Thyroid gland (tissue), 4 donors: ENCODE measurements at regions not wholly inside any gene's neighbourhood (a gene's known extent, or its start where the extent isn't known, plus 50 kb on each side); places are given as distances from the start of the nearest gene placed in this dataset.

ENCODE experiments used
- DNase-seq, 2 donors: peaks; one replicate each; pipeline ENCODE4 v3.0.0-alpha.2; 2019
- H3K27ac ChIP-seq, 3 donors: fragments of 200-600 bp; sonication (generic); 1 replicate in 2 of 3; 2 replicates in 1 of 3; pipeline ENCODE4 v1.5.1; 2016 to 2019; ENCODE audit warnings: mild to moderate bottlenecking in 1 of 3, moderate library complexity in 1 of 3
- H3K27me3 ChIP-seq: fragments of 200-600 bp; sonication (generic); one replicate; pipeline ENCODE4 v1.5.1; 2019
- H3K36me3 ChIP-seq, 2 donors: fragments of 200-600 bp; sonication (generic); one replicate each; pipeline ENCODE4 v1.5.1; 2016 to 2019
- H3K4me1 ChIP-seq, 2 donors: fragments of 200-600 bp; sonication (generic); one replicate each; pipeline ENCODE4 v1.5.1; 2017 to 2019
- H3K4me3 ChIP-seq, 3 donors: fragments of 200-600 bp; sonication (generic); replicated peaks in 1 of 3; 1 replicate in 2 of 3; 2 replicates in 1 of 3; pipeline ENCODE4 v1.5.1; 2016; ENCODE audit warnings: mild to moderate bottlenecking in 1 of 3
- H3K9me3 ChIP-seq: fragments of 200-600 bp; sonication (generic); one replicate; pipeline ENCODE4 v1.5.1; 2017
- POLR2A ChIP-seq, 2 donors: fragments of 450-650 bp; IDR thresholded peaks; one replicate each; pipeline ENCODE4 v1.6.1; 2017; ENCODE audit warnings: antibody characterized with exemption in 2 of 2, mild to moderate bottlenecking in 2 of 2, moderate library complexity in 1 of 2
- WGBS, 2 donors: methylation state at CpG; one replicate each; pipeline ENCODE4 v1.1.5; 2017; 5-methylcytosine and 5-hydroxymethylcytosine counted together
- intact Hi-C: fragments of 100-400 bp; cut with DNase I; formaldehyde crosslinking; loops from one replicate; pipeline ENCODE4 v1.15.1; 2023
- TF ChIP-seq, protein P1 (sequence below), 6 experiments: fragments of 200-600 bp in 3 of 6; fragments of 450-650 bp in 3 of 6; sonication (generic) in 3 of 6; IDR thresholded peaks; one replicate each; pipeline ENCODE4 v1.5.1; 2016 to 2019; ENCODE audit warnings: antibody characterized with exemption in 6 of 6, mild to moderate bottlenecking in 2 of 6, inconsistent platforms in 1 of 6, moderate library complexity in 1 of 6

DNA sequence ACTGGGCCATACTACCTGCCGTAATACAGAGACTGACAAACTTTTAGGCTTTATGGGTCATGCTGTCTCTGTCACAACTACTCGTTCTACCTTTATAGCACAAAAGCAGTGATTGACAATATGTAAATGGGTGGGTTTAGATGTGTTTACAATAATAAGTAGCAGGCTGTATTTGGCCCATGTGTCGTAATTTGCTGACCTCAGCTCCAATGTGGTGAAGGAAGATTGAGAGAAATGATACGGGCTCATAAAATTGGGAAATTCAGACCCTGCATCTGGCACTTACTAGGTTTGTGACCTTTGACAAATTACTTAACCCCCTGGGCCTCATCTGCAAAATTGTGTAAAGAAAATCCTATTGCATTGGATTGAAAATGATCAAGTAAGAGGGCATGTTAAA is 150.8 kb upstream of the NPSR1 start:
- intact Hi-C loops: no loop called here
- TF ChIP-seq, protein P1, sequence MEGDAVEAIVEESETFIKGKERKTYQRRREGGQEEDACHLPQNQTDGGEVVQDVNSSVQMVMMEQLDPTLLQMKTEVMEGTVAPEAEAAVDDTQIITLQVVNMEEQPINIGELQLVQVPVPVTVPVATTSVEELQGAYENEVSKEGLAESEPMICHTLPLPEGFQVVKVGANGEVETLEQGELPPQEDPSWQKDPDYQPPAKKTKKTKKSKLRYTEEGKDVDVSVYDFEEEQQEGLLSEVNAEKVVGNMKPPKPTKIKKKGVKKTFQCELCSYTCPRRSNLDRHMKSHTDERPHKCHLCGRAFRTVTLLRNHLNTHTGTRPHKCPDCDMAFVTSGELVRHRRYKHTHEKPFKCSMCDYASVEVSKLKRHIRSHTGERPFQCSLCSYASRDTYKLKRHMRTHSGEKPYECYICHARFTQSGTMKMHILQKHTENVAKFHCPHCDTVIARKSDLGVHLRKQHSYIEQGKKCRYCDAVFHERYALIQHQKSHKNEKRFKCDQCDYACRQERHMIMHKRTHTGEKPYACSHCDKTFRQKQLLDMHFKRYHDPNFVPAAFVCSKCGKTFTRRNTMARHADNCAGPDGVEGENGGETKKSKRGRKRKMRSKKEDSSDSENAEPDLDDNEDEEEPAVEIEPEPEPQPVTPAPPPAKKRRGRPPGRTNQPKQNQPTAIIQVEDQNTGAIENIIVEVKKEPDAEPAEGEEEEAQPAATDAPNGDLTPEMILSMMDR (IDR thresholded peaks at IDR 0.05): no peak
- TF ChIP-seq POLR2A (IDR thresholded peaks at IDR 0.05): no peak
- H3K27me3 ChIP-seq: no peaks in the 10 kb centered on the region
- H3K4me3 ChIP-seq: no peak overlapping the region
- DNase-seq: no peak
- H3K9me3 ChIP-seq: no peaks in the 10 kb centered on the region
- H3K27ac ChIP-seq: no peak overlapping the region
- WGBS, 2 donors: 82 to 83% methylated on average over 4 of the region's 4 CpGs
- H3K36me3 ChIP-seq: no peaks in the 10 kb centered on the region
- H3K4me1 ChIP-seq: no peaks in the 10 kb centered on the region

- WGBS, 2 donors: 75 to 82% methylated on average over 5 of the region's 5 CpGs
- H3K36me3 ChIP-seq: no peaks in the 10 kb centered on the region
- intact Hi-C loops: no loop called here
- DNase-seq: no peak
- TF ChIP-seq POLR2A (IDR thresholded peaks at IDR 0.05): no peak
- TF ChIP-seq, protein P1 (IDR thresholded peaks at IDR 0.05): no peak
- H3K9me3 ChIP-seq: no peaks in the 10 kb centered on the region
- no peak overlapping the region for H3K4me3 ChIP-seq
- H3K27ac ChIP-seq: no peak overlapping the region
- no peaks in the 10 kb centered on the region for H3K4me1 ChIP-seq
- no peaks in the 10 kb centered on the region for H3K27me3 ChIP-seq
Observed at GRCh38 chr7:34523226-34523918, 134.6 kb upstream of the NPSR1 start.

GRCh38 chr7:34530259-34530658 is 127.8 kb upstream of the NPSR1 start:
- intact Hi-C loops: no loop called here
- WGBS, 2 donors: 78 to 85% methylated on average over 1 of the region's 1 CpG
- H3K27ac ChIP-seq: no peak overlapping the region
- H3K9me3 ChIP-seq: no peaks in the 10 kb centered on the region
- H3K27me3 ChIP-seq: no peaks in the 10 kb centered on the region
- H3K4me3 ChIP-seq: no peak overlapping the region
- H3K36me3 ChIP-seq: no peaks in the 10 kb centered on the region
- H3K4me1 ChIP-seq: no peaks in the 10 kb centered on the region
- DNase-seq: no peak
- TF ChIP-seq, protein P1 (IDR thresholded peaks at IDR 0.05): no peak
- TF ChIP-seq POLR2A (IDR thresholded peaks at IDR 0.05): no peak

- H3K4me1 ChIP-seq: no peaks in the 10 kb centered on the region
- intact Hi-C loops: no loop called here
- no peaks in the 10 kb centered on the region for H3K9me3 ChIP-seq
- H3K4me3 ChIP-seq: no peak overlapping the region
- no peaks in the 10 kb centered on the region for H3K27me3 ChIP-seq
- TF ChIP-seq POLR2A (IDR thresholded peaks at IDR 0.05): no peak
- no peaks in the 10 kb centered on the region for H3K36me3 ChIP-seq
- WGBS, 2 donors: 92 to 95% methylated on average over 1 of the region's 1 CpG
- no peak for DNase-seq
- H3K27ac ChIP-seq: no peak overlapping the region
Observed at GRCh38 chr7:34539003-34539402, 119.0 kb upstream of the NPSR1 start.

DNA sequence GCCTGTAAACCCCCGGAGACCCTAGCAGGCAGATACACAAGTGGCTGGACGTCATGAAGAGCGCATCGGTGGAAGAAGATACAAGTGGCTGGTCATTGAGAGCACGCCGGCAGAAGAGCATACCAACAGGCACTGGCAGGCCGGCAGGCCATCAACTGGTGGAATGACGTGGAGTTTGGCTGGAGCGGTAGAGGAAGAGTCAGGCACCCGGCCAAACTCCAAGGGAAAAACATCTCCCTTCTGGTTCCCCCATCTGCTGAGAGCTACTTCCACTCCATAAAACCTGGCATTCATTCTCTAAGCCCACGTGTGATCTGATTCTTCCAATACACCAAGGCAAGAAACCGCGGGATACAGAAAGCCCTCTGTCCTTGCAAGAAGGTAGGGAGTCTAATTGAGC is 113.4 kb upstream of the NPSR1 start:
- no peak for TF ChIP-seq POLR2A (IDR thresholded peaks at IDR 0.05)
- TF ChIP-seq, protein P1 (IDR thresholded peaks at IDR 0.05): no peak
- no peak for DNase-seq
- Histone ChIP-seq H3K27ac (no peak overlapping the region), H3K36me3 (no peaks in the 10 kb centered on the region), H3K27me3 (no peaks in the 10 kb centered on the region), H3K4me3 (no peak overlapping the region), H3K4me1 (no peaks in the 10 kb centered on the region), H3K9me3 (no peaks in the 10 kb centered on the region)
- 88 to 91% methylated on average over 13 of the region's 13 CpGs for WGBS, 2 donors
- intact Hi-C loops: no loop called here
